WTC11 (cell line): ENCODE measurements at regions not wholly inside any gene's neighbourhood (a gene's known extent, or its start where the extent isn't known, plus 50 kb on each side); places are given as distances from the start of the nearest gene placed in this dataset.

Experiments used
- ATAC-seq: fragments of 200-7000 bp; cut with Tn5 transposase; 2 replicates; pipeline ENCODE4 v1.10.0; 2021; ENCODE audit warnings: mild to moderate bottlenecking, moderate library complexity
- CTCF ChIA-PET: fragments of 300-600 bp; sonication (Branson Sonifier 250); formaldehyde crosslinking; loops from one replicate; lab custom pipeline; 2021; ENCODE audit warnings: antibody characterized with exemption; lab: Charles Lee
- POLR2A ChIA-PET: fragments of 350-600 bp; sonication (Branson Sonifier 250); formaldehyde crosslinking; loops from one replicate; lab custom pipeline; 2021; ENCODE audit warnings: antibody characterized with exemption; lab: Charles Lee
- DNase-seq: peaks from one replicate; pipeline ENCODE4 v3.0.0; 2021; ENCODE audit warnings: low spot score
- H3K27ac Mint-ChIP-seq: 2 replicates; pipeline ENCODE4 v1.8.0; 2021; ENCODE audit warnings: mixed read lengths
- H3K27me3 Mint-ChIP-seq: 2 replicates; pipeline ENCODE4 v1.8.0; 2021; ENCODE audit warnings: low read depth, mild to moderate bottlenecking, moderate library complexity, mixed read lengths
- H3K36me3 Mint-ChIP-seq: 2 replicates; pipeline ENCODE4 v1.8.0; 2021; ENCODE audit warnings: mixed read lengths
- H3K4me1 Mint-ChIP-seq: 2 replicates; pipeline ENCODE4 v1.8.0; 2022; ENCODE audit warnings: mixed read lengths
- H3K4me3 Mint-ChIP-seq: 2 replicates; pipeline ENCODE4 v1.8.0; 2021; ENCODE audit warnings: mild to moderate bottlenecking, moderate library complexity, mixed read lengths
- H3K9me3 Mint-ChIP-seq: 2 replicates; pipeline ENCODE4 v1.8.0; 2021; ENCODE audit warnings: mixed read lengths
- ATF6 ChIP-seq: sonication (generic); formaldehyde crosslinking; IDR thresholded peaks from 2 replicates; pipeline ENCODE4 v1.8.1; 2023; ENCODE audit warnings: mild to moderate bottlenecking, missing genetic modification reagents
- CBFB ChIP-seq: sonication (generic); formaldehyde crosslinking; IDR thresholded peaks from 2 replicates; pipeline ENCODE4 v1.8.1; 2022; ENCODE audit warnings: mild to moderate bottlenecking, low read depth, missing genetic modification reagents
- E2F1 ChIP-seq: sonication (generic); formaldehyde crosslinking; IDR thresholded peaks from 2 replicates; pipeline ENCODE4 v1.8.0; 2022; ENCODE audit warnings: mild to moderate bottlenecking, missing genetic modification reagents
- E2F4 ChIP-seq: sonication (generic); formaldehyde crosslinking; IDR thresholded peaks from 2 replicates; pipeline ENCODE4 v1.8.1; 2022; ENCODE audit warnings: low read depth, mild to moderate bottlenecking, moderate library complexity, missing genetic modification reagents, borderline replicate concordance
- EMX1 ChIP-seq: fragments of 250-450 bp; sonication (Bioruptor Pico); IDR thresholded peaks from 2 replicates; pipeline ENCODE4 v1.8.0; 2021; ENCODE audit warnings: mild to moderate bottlenecking
- FOXK1 ChIP-seq: sonication (generic); formaldehyde crosslinking; IDR thresholded peaks from 2 replicates; pipeline ENCODE4 v1.8.0; 2022; ENCODE audit warnings: mild to moderate bottlenecking, moderate library complexity, missing genetic modification reagents
- HMGA2 ChIP-seq: fragments of 250-450 bp; sonication (Bioruptor Pico); IDR thresholded peaks from 2 replicates; pipeline ENCODE4 v1.4.0; 2021; ENCODE audit warnings: mild to moderate bottlenecking, moderate library complexity
- HMGXB4 ChIP-seq: sonication (generic); formaldehyde crosslinking; IDR thresholded peaks from 2 replicates; pipeline ENCODE4 v1.8.1; 2023; ENCODE audit warnings: mild to moderate bottlenecking, moderate library complexity, missing genetic modification reagents
- IRF2 ChIP-seq: sonication (generic); formaldehyde crosslinking; IDR thresholded peaks from 2 replicates; pipeline ENCODE4 v1.8.0; 2022; ENCODE audit warnings: low read depth, missing genetic modification reagents, borderline replicate concordance
- MYBL2 ChIP-seq: sonication (generic); formaldehyde crosslinking; IDR thresholded peaks from 2 replicates; pipeline ENCODE4 v1.8.1; 2023; ENCODE audit warnings: mild to moderate bottlenecking, moderate library complexity, missing genetic modification reagents
- NR1H2 ChIP-seq: sonication (generic); formaldehyde crosslinking; IDR thresholded peaks from 2 replicates; pipeline ENCODE4 v1.9.0; 2021; ENCODE audit warnings: mild to moderate bottlenecking, moderate library complexity, missing genetic modification reagents
- PRDM15 ChIP-seq: sonication (generic); formaldehyde crosslinking; IDR thresholded peaks from 2 replicates; pipeline ENCODE4 v1.8.0; 2022; ENCODE audit warnings: missing genetic modification reagents
- PRRX2 ChIP-seq: fragments of 250-450 bp; sonication (Bioruptor Pico); IDR thresholded peaks from 2 replicates; pipeline ENCODE4 v1.8.0; 2021; ENCODE audit warnings: mild to moderate bottlenecking
- RORB ChIP-seq: fragments of 250-450 bp; sonication (Bioruptor Pico); IDR thresholded peaks from 2 replicates; pipeline ENCODE4 v1.9.0; 2021; ENCODE audit warnings: mild to moderate bottlenecking
- SP1 ChIP-seq: sonication (generic); formaldehyde crosslinking; conservative IDR thresholded peaks from 2 replicates; pipeline ENCODE4 v1.8.1; 2022; ENCODE audit warnings: missing genetic modification reagents
- TEAD4 ChIP-seq: sonication (generic); formaldehyde crosslinking; IDR thresholded peaks from 2 replicates; pipeline ENCODE4 v1.8.0; 2022; ENCODE audit warnings: mild to moderate bottlenecking, missing genetic modification reagents
- USF1 ChIP-seq: sonication (generic); formaldehyde crosslinking; IDR thresholded peaks from 2 replicates; pipeline ENCODE4 v1.8.0; 2022; ENCODE audit warnings: mild to moderate bottlenecking, missing genetic modification reagents
- ZBTB43 ChIP-seq: sonication (generic); formaldehyde crosslinking; IDR thresholded peaks from 2 replicates; pipeline ENCODE4 v1.8.1; 2023; ENCODE audit warnings: mild to moderate bottlenecking, missing genetic modification reagents
- ZMAT4 ChIP-seq: fragments of 250-450 bp; sonication (Bioruptor Pico); IDR thresholded peaks from 2 replicates; pipeline ENCODE4 v1.9.0; 2021; ENCODE audit warnings: mild to moderate bottlenecking
- ZNF219 ChIP-seq: sonication (generic); formaldehyde crosslinking; IDR thresholded peaks from 2 replicates; pipeline ENCODE4 v1.8.0; 2023; ENCODE audit warnings: missing genetic modification reagents, mild to moderate bottlenecking, borderline replicate concordance
- ZNF263 ChIP-seq: sonication (generic); formaldehyde crosslinking; IDR thresholded peaks from 2 replicates; pipeline ENCODE4 v1.8.1; 2022; ENCODE audit warnings: low read depth, mild to moderate bottlenecking, moderate library complexity, missing genetic modification reagents

GRCh38 chr3:40652072-40652471 is 127.3 kb downstream of the ZNF621 start (continued):
- TF ChIP-seq ZMAT4 (CRISPR knock-in tag) (no peak), HMGA2 (CRISPR knock-in tag) (no peak), USF1 (CRISPR knock-in tag) (no peak), MYBL2 (CRISPR knock-in tag) (no peak), ZBTB43 (CRISPR knock-in tag) (no peak), HMGXB4 (no peak)

GRCh38 chr3:40653001-40653400 is 128.2 kb downstream of the ZNF621 start:
- TF ChIP-seq E2F1, result no peak
- TF ChIP-seq RORB (CRISPR knock-in tag), result no peak
- no peak for TF ChIP-seq EMX1 (CRISPR knock-in tag)
- TF ChIP-seq E2F4 (CRISPR knock-in tag), result no peak
- no peak for TF ChIP-seq ZNF219 (CRISPR knock-in tag)
- TF ChIP-seq, all 79 proteins: peak for 0
- Mint-ChIP-seq H3K27ac (no peak overlapping the region), H3K9me3 (no peaks in the 10 kb centered on the region), H3K27me3 (no peaks in the 10 kb centered on the region; the same call in 1 of the 2 replicates), H3K4me3 (no peak overlapping the region), H3K36me3 (no peaks in the 10 kb centered on the region), H3K4me1 (no peaks in the 10 kb centered on the region)
- ATAC-seq (no peak), DNase-seq (no peak)
- CTCF ChIA-PET, result no interaction called here
- POLR2A ChIA-PET, result no interaction called here

GRCh38 chr3:40653878-40654277 is 129.1 kb downstream of the ZNF621 start:
- no peaks in the 10 kb centered on the region for H3K4me1 Mint-ChIP-seq
- POLR2A ChIA-PET, result no interaction called here
- no peak overlapping the region for H3K27ac Mint-ChIP-seq
- no peak for ATAC-seq
- CTCF ChIA-PET, result no interaction called here
- H3K36me3 Mint-ChIP-seq, result no peaks in the 10 kb centered on the region
- no peak for DNase-seq
- no peak overlapping the region for H3K4me3 Mint-ChIP-seq
- H3K27me3 Mint-ChIP-seq, result no peaks in the 10 kb centered on the region; the same call in 1 of the 2 replicates
- no peaks in the 10 kb centered on the region for H3K9me3 Mint-ChIP-seq
- TF ChIP-seq IRF2 (CRISPR knock-in tag) (no peak), PRRX2 (CRISPR knock-in tag) (no peak), PRDM15 (CRISPR knock-in tag) (no peak), MYBL2 (CRISPR knock-in tag) (no peak), CBFB (CRISPR knock-in tag) (no peak), ZNF263 (no peak), FOXK1 (CRISPR knock-in tag) (no peak), TEAD4 (CRISPR knock-in tag) (no peak), ATF6 (CRISPR knock-in tag) (no peak), ZBTB43 (CRISPR knock-in tag) (no peak), SP1 (CRISPR knock-in tag) (no peak), NR1H2 (CRISPR knock-in tag) (no peak)
